OCI-LY7 (cell line): ENCODE measurements at regions not wholly inside any gene's neighbourhood (a gene's known extent, or its start where the extent isn't known, plus 50 kb on each side); places are given as distances from the start of the nearest gene placed in this dataset.

Experiments
- BruUV-seq: library from RNA; stranded (reverse); fragments of 400-500 nt; replicated peaks from 2 replicates; lab custom pipeline; 2021; lab: Mats Ljungman, UMichigan
- CTCF ChIA-PET: fragments of 300-600 bp; sonication (Branson Sonifier 250); formaldehyde crosslinking; loops from one replicate; lab custom pipeline; 2022; ENCODE audit warnings: antibody characterized with exemption; ENCODE audit not compliant: unreplicated experiment; lab: Charles Lee
- POLR2A ChIA-PET: fragments of 300-600 bp; sonication (Branson Sonifier 250); formaldehyde crosslinking; loops from one replicate; lab custom pipeline; 2022; ENCODE audit warnings: antibody characterized with exemption; lab: Charles Lee
- DNase-seq: peaks from one replicate; pipeline ENCODE4 v3.0.0-alpha.2; 2015; ENCODE audit warnings: low spot score
- H2AFZ ChIP-seq: fragments of 200-600 bp; sonication (generic), shearing (Covaris generic); 2 replicates; pipeline ENCODE4 v1.6.1; 2014; ENCODE audit warnings: mild to moderate bottlenecking, antibody characterized with exemption, low read length, moderate library complexity
- H3K27ac ChIP-seq: fragments of 200-600 bp; sonication (generic); 2 replicates; pipeline ENCODE4 v1.5.1; 2014; ENCODE audit warnings: mixed run types, low read depth, mild to moderate bottlenecking, moderate library complexity, low read length, inconsistent platforms; ENCODE audit not compliant: poor library complexity, severe bottlenecking
- H3K36me3 ChIP-seq: fragments of 200-600 bp; sonication (generic); 2 replicates; pipeline ENCODE4 v1.6.1; 2014; ENCODE audit warnings: mild to moderate bottlenecking, antibody characterized with exemption, low read length, moderate library complexity, mixed read lengths; ENCODE audit not compliant: insufficient read depth
- H3K4me1 ChIP-seq: fragments of 200-600 bp; sonication (generic); 2 replicates; pipeline ENCODE4 v1.5.1; 2014; ENCODE audit warnings: mild to moderate bottlenecking, low read length; ENCODE audit not compliant: insufficient read depth, poor library complexity, severe bottlenecking
- H3K4me2 ChIP-seq: fragments of 200-600 bp; sonication (generic); 2 replicates; pipeline ENCODE4 v1.6.1; 2014; ENCODE audit warnings: mild to moderate bottlenecking, low read length
- H3K4me3 ChIP-seq: fragments of 200-600 bp; sonication (generic); 2 replicates; pipeline ENCODE4 v1.5.1; 2014; ENCODE audit warnings: mild to moderate bottlenecking, low read depth, low read length; ENCODE audit not compliant: poor library complexity, severe bottlenecking
- H3K79me2 ChIP-seq: fragments of 200-600 bp; sonication (generic); 2 replicates; pipeline ENCODE4 v1.6.1; 2016; ENCODE audit warnings: low read depth, mild to moderate bottlenecking, low read length, moderate library complexity, mixed read lengths; ENCODE audit not compliant: insufficient read depth
- H3K9me2 ChIP-seq: fragments of 200-600 bp; sonication (generic); 2 replicates; pipeline ENCODE4 v1.6.1; 2016; ENCODE audit warnings: mild to moderate bottlenecking, low read length, mixed read lengths; ENCODE audit not compliant: insufficient read depth
- H3K9me3 ChIP-seq: fragments of 200-600 bp; sonication (generic); 2 replicates; pipeline ENCODE4 v1.6.1; 2014; ENCODE audit warnings: mild to moderate bottlenecking, mixed run types, low read length, mixed read lengths
- H4K20me1 ChIP-seq: fragments of 200-600 bp; sonication (generic); 2 replicates; pipeline ENCODE4 v1.6.1; 2014; ENCODE audit warnings: mild to moderate bottlenecking, antibody characterized with exemption, low read length, moderate library complexity, mixed read lengths; ENCODE audit not compliant: insufficient read depth
- EZH2phosphoT487 ChIP-seq: fragments of 200-600 bp; sonication (generic); IDR thresholded peaks from 2 replicates; pipeline ENCODE4 v1.6.1; 2018; ENCODE audit warnings: low read depth, borderline replicate concordance, mild to moderate bottlenecking, mixed run types, antibody characterized with exemption, low read length, moderate library complexity, mixed read lengths
- intact Hi-C: fragments of 100-400 bp; cut with micrococcal nuclease; formaldehyde crosslinking; loops from one replicate; pipeline ENCODE4 v1.10.0; 2022; ENCODE audit not compliant: unreplicated experiment
- TF ChIP-seq, protein P1 (sequence below): fragments of 200-600 bp; sonication (generic); conservative IDR thresholded peaks from 2 replicates; pipeline ENCODE4 v1.5.1; 2014; ENCODE audit warnings: mild to moderate bottlenecking, antibody characterized with exemption, low read length, moderate library complexity, mixed read lengths

DNA sequence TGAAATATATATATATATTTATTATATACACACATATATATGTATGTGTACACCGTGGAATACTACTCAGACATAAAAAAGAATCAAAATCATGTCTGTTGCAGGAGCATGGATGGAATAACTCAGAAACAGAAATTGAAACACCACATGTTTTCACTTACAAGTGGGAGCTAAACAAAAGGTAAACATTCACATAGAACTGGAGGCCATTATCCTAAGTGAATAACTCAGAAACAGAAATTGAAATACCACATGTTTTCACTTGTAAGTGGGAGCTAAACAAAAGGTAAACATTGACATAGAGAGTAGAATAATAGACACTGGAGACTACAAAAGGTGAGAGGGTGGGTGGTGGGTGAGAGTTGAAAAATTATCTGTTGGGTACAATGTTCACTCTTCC is 171.5 kb upstream of the GOLIM4 start:
- Histone ChIP-seq H3K9me2 (no peaks in the 10 kb centered on the region), H4K20me1 (no peaks in the 10 kb centered on the region), H3K79me2 (no peaks in the 10 kb centered on the region), H3K27ac (no peak overlapping the region), H3K4me1 (no peaks in the 10 kb centered on the region), H3K4me3 (no peak overlapping the region), H3K36me3 (no peaks in the 10 kb centered on the region), H3K4me2 (no peak overlapping the region), H3K9me3 (no peaks in the 10 kb centered on the region), H2AFZ (no peak overlapping the region)
- intact Hi-C loops = no loop called here
- BruUV-seq = no TSS peak
- CTCF ChIA-PET = no interaction called here
- POLR2A ChIA-PET = interaction anchor here (0.7 kb wide), 1 partner anchor 13 kb away, joined by 3 read pairs; no protein-coding TSS in a partner anchor
- no peak for DNase-seq
- TF ChIP-seq, protein P1, sequence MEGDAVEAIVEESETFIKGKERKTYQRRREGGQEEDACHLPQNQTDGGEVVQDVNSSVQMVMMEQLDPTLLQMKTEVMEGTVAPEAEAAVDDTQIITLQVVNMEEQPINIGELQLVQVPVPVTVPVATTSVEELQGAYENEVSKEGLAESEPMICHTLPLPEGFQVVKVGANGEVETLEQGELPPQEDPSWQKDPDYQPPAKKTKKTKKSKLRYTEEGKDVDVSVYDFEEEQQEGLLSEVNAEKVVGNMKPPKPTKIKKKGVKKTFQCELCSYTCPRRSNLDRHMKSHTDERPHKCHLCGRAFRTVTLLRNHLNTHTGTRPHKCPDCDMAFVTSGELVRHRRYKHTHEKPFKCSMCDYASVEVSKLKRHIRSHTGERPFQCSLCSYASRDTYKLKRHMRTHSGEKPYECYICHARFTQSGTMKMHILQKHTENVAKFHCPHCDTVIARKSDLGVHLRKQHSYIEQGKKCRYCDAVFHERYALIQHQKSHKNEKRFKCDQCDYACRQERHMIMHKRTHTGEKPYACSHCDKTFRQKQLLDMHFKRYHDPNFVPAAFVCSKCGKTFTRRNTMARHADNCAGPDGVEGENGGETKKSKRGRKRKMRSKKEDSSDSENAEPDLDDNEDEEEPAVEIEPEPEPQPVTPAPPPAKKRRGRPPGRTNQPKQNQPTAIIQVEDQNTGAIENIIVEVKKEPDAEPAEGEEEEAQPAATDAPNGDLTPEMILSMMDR = no peak
- no peak for TF ChIP-seq EZH2phosphoT487

DNA sequence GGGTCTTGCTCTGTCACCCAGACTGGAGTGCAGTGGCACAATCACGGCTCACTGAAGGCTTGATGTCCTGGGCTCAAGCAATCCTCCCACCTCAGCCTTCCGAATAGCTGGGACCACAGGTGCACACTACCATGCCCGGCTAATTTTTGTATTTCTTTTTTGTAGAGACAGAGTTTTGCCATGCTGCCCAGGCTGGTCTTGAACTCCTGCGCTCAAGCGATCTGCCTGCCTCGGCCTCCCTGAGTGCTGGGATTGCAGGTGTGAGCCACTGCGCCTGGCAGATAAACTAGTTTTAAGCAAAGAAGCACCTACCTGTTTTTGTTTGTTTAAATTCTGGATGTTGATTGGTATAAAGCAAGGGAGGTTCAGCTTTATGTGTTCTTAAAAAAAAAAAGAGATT is 170.6 kb upstream of the GOLIM4 start:
- intact Hi-C loops = no loop called here
- Histone ChIP-seq H3K4me2 (no peak overlapping the region), H2AFZ (no peak overlapping the region), H3K36me3 (no peaks in the 10 kb centered on the region), H3K4me1 (no peaks in the 10 kb centered on the region), H4K20me1 (no peaks in the 10 kb centered on the region), H3K79me2 (no peaks in the 10 kb centered on the region), H3K4me3 (no peak overlapping the region), H3K9me2 (no peaks in the 10 kb centered on the region), H3K9me3 (no peaks in the 10 kb centered on the region), H3K27ac (no peak overlapping the region)
- ChIA-PET POLR2A (no interaction called here), CTCF (interaction anchor here (0.9 kb wide), 1 partner anchor 40 kb away, joined by 3 read pairs; no protein-coding TSS in a partner anchor)
- TF ChIP-seq EZH2phosphoT487 = no peak
- TF ChIP-seq, protein P1 = no peak
- BruUV-seq = no TSS peak
- DNase-seq = no peak

DNA sequence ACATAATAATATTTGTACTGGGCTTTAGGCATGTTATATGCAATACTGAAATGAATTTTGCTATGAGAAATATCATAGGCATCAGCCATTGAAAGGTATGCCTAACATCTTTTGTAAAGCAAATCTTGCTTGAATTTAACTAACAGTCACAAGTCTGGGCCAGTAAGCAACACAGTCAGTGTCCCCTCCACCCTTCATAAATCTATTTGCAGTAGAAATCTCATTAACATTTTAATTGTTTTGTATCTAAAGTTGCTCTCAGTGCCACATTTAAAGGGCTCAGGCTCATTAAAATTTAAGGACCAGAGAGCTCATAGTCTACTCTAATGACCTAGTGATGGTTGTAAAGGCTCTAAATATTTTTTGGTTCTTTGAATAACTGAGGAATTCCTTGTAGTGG is 167.2 kb upstream of the GOLIM4 start:
- intact Hi-C loops = no loop called here
- TF ChIP-seq, protein P1 = no peak
- no peak for TF ChIP-seq EZH2phosphoT487
- Histone ChIP-seq H4K20me1 (no peaks in the 10 kb centered on the region), H3K4me2 (no peak overlapping the region), H3K9me3 (no peaks in the 10 kb centered on the region), H3K79me2 (no peaks in the 10 kb centered on the region), H3K27ac (no peak overlapping the region), H3K4me1 (no peaks in the 10 kb centered on the region), H3K4me3 (no peak overlapping the region), H2AFZ (no peak overlapping the region), H3K36me3 (no peaks in the 10 kb centered on the region), H3K9me2 (no peaks in the 10 kb centered on the region)
- CTCF ChIA-PET = no interaction called here
- POLR2A ChIA-PET = interaction anchor here (0.9 to 1.0 kb wide), 2 partner anchors 16 to 22 kb away, joined by 3 read pairs; no protein-coding TSS in a partner anchor
- no TSS peak for BruUV-seq
- DNase-seq = no peak
